OCI-LY1 (cell line): ENCODE measurements at regions not wholly inside any gene's neighbourhood (a gene's known extent, or its start where the extent isn't known, plus 50 kb on each side); places are given as distances from the start of the nearest gene placed in this dataset.

Experiments used
- H2AFZ ChIP-seq: fragments of 200-600 bp; sonication (generic), shearing (Covaris generic); 2 replicates; pipeline ENCODE4 v1.6.0; 2014; ENCODE audit warnings: antibody characterized with exemption, mild to moderate bottlenecking, low read length
- H3F3A ChIP-seq: fragments of 200-600 bp; sonication (generic), shearing (Covaris generic); 2 replicates; pipeline ENCODE4 v1.6.0; 2014; ENCODE audit warnings: mild to moderate bottlenecking, antibody characterized with exemption, low read length, moderate library complexity; ENCODE audit not compliant: insufficient read depth
- H3K27ac ChIP-seq: fragments of 200-600 bp; sonication (generic); 2 replicates; pipeline ENCODE4 v1.5.1; 2014; ENCODE audit warnings: low read length, mixed run types, mild to moderate bottlenecking, low read depth; ENCODE audit not compliant: poor library complexity, severe bottlenecking
- H3K27me3 ChIP-seq: fragments of 200-600 bp; sonication (generic); 2 replicates; pipeline ENCODE4 v1.6.0; 2014; ENCODE audit warnings: antibody characterized with exemption, mild to moderate bottlenecking, low read length, moderate library complexity; ENCODE audit not compliant: insufficient read depth
- H3K36me3 ChIP-seq: fragments of 200-600 bp; sonication (generic); 2 replicates; pipeline ENCODE4 v1.6.1; 2014; ENCODE audit warnings: mild to moderate bottlenecking, antibody characterized with exemption, low read length, moderate library complexity, mixed read lengths; ENCODE audit not compliant: insufficient read depth
- H3K4me1 ChIP-seq: fragments of 200-600 bp; sonication (generic); 2 replicates; pipeline ENCODE4 v1.5.1; 2014; ENCODE audit warnings: mild to moderate bottlenecking, low read length, moderate library complexity; ENCODE audit not compliant: insufficient read depth, severe bottlenecking
- H3K4me2 ChIP-seq: fragments of 200-600 bp; sonication (generic), shearing (Covaris generic); 2 replicates; pipeline ENCODE4 v1.6.1; 2014; ENCODE audit warnings: low read length
- H3K4me3 ChIP-seq: fragments of 200-600 bp; sonication (generic); 2 replicates; pipeline ENCODE4 v1.5.1; 2014; ENCODE audit warnings: low read length, low read depth, mild to moderate bottlenecking, mixed read lengths; ENCODE audit not compliant: poor library complexity, severe bottlenecking
- H3K79me2 ChIP-seq: fragments of 200-600 bp; shearing (Covaris generic); 2 replicates; pipeline ENCODE4 v1.6.1; 2016; ENCODE audit warnings: mixed run types, low read length, mixed read lengths; ENCODE audit not compliant: insufficient read depth
- H3K9ac ChIP-seq: fragments of 200-600 bp; sonication (generic), shearing (Covaris generic); 2 replicates; pipeline ENCODE4 v1.6.1; 2014; ENCODE audit warnings: mild to moderate bottlenecking, low read length, mixed read lengths
- H3K9me2 ChIP-seq: fragments of 200-600 bp; sonication (generic), shearing (Covaris generic); 2 replicates; pipeline ENCODE4 v1.6.1; 2014; ENCODE audit warnings: low read depth, mild to moderate bottlenecking, low read length, mixed read lengths
- H3K9me3 ChIP-seq: fragments of 200-600 bp; shearing (Covaris generic); 2 replicates; pipeline ENCODE4 v1.6.1; 2014; ENCODE audit warnings: low read length, mixed read lengths
- H4K20me1 ChIP-seq: fragments of 200-600 bp; sonication (generic), shearing (Covaris generic); 2 replicates; pipeline ENCODE4 v1.6.0; 2016; ENCODE audit warnings: mild to moderate bottlenecking, low read length; ENCODE audit not compliant: insufficient read depth
- EZH2 ChIP-seq: fragments of 200-600 bp; sonication (generic), shearing (Covaris generic); IDR thresholded peaks from 2 replicates; pipeline ENCODE4 v1.8.0; 2017; ENCODE audit warnings: borderline replicate concordance, mixed run types, mild to moderate bottlenecking, antibody characterized with exemption, low read length, moderate library complexity, mixed read lengths
- TF ChIP-seq, protein P1 (sequence below): fragments of 200-600 bp; sonication (generic), shearing (Covaris generic); IDR thresholded peaks from 2 replicates; pipeline ENCODE4 v1.5.1; 2017; ENCODE audit warnings: mild to moderate bottlenecking, antibody characterized with exemption, low read length, moderate library complexity, mixed read lengths

DNA sequence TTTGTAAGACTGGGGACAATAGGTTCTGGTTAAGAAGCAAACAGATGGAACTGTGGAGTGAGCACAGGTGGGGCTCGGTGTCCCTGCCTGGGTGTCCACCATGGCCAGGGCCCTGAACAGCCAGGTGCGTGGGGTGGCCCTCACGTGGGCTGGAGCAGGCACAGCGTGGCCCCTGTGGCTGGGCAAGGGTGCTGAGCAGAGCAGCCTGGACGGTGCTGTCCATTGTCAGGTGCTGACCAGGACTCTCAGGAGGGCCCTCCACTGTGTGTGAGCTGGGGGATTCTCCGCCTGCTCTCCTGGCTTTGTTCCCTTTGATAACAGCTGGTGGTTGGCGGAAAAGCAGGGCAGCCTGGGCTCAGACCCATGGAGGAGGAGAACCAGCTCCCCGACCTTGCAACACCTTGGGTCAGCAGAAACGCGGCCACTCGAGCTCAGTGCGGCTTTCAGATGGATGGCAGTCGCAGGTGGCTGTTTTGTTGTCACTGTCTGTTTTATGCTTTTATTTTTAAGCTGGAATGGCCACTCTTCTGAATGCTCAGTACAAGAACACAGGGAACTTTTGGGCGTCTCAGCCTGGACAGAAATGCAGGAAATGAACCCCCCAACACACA lies 273.9 kb upstream of the ADARB2 start:
- Histone ChIP-seq H3K4me1 (no peaks in the 10 kb centered on the region), H3K27me3 (no peaks in the 10 kb centered on the region), H3K36me3 (no peaks in the 10 kb centered on the region), H2AFZ (no peak overlapping the region), H3F3A (no peaks in the 10 kb centered on the region), H3K27ac (no peak overlapping the region), H3K9me3 (no peaks in the 10 kb centered on the region), H3K9ac (no peak overlapping the region), H4K20me1 (no peaks in the 10 kb centered on the region), H3K4me2 (no peak overlapping the region), H3K79me2 (no peaks in the 10 kb centered on the region), H3K4me3 (no peak overlapping the region), H3K9me2 (no peaks in the 10 kb centered on the region)
- TF ChIP-seq, protein P1, sequence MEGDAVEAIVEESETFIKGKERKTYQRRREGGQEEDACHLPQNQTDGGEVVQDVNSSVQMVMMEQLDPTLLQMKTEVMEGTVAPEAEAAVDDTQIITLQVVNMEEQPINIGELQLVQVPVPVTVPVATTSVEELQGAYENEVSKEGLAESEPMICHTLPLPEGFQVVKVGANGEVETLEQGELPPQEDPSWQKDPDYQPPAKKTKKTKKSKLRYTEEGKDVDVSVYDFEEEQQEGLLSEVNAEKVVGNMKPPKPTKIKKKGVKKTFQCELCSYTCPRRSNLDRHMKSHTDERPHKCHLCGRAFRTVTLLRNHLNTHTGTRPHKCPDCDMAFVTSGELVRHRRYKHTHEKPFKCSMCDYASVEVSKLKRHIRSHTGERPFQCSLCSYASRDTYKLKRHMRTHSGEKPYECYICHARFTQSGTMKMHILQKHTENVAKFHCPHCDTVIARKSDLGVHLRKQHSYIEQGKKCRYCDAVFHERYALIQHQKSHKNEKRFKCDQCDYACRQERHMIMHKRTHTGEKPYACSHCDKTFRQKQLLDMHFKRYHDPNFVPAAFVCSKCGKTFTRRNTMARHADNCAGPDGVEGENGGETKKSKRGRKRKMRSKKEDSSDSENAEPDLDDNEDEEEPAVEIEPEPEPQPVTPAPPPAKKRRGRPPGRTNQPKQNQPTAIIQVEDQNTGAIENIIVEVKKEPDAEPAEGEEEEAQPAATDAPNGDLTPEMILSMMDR, result no peak
- TF ChIP-seq EZH2, result no peak

DNA sequence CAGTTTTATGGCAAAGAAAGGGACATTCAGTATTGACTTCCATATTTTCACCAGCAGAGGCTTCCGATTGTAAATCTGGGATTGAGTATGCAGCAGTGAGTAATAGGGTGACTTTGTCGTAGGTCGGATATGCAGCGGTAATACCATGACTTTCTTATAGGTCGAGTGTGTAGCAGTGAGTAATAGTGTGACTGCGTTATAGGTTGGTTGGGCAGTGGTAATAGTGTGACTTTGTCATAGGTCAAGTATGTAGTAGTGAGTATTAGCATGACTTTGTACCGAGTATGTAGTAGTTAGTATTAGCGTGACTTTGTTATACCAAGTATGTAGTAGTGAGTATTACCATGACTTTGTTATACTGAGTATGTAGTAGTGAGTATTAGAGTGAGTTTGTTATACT lies 268.2 kb upstream of the ADARB2 start:
- TF ChIP-seq EZH2, result no peak
- TF ChIP-seq, protein P1, result no peak
- H3F3A ChIP-seq, result no peaks in the 10 kb centered on the region

DNA sequence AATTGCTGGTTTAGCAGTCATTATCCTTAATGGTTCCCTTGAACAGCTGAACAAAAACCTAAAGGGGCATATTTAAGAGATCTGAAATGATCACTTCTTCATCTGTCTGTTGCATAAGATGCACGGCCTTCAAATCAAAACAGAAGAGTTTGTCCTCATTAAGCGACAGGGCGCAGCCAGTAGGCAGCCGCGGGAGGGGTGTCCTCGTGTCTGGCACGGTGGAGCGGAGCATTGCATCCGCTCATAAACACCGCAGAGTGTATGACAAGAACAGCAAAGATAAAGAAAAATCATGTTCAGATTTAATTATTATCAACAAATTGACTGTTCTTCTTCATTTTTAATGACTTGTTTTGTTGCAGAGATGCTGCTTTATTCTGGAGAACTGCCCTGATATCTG lies 255.6 kb upstream of the ADARB2 start:
- H3K4me1 ChIP-seq, result no peaks in the 10 kb centered on the region
- no peak for TF ChIP-seq EZH2
- H3K79me2 ChIP-seq, result no peaks in the 10 kb centered on the region
- no peak overlapping the region for H3K27ac ChIP-seq
- no peaks in the 10 kb centered on the region for H4K20me1 ChIP-seq
- no peak overlapping the region for H3K4me2 ChIP-seq
- no peaks in the 10 kb centered on the region for H3K36me3 ChIP-seq
- H3K9me3 ChIP-seq, result no peaks in the 10 kb centered on the region
- no peak overlapping the region for H2AFZ ChIP-seq
- H3K27me3 ChIP-seq, result no peaks in the 10 kb centered on the region
- no peaks in the 10 kb centered on the region for H3K9me2 ChIP-seq
- no peak overlapping the region for H3K9ac ChIP-seq
- no peaks in the 10 kb centered on the region for H3F3A ChIP-seq
- H3K4me3 ChIP-seq, result no peak overlapping the region

More for the DNA sequence above, 268.2 kb upstream of the ADARB2 start:
- no peak overlapping the region for H3K4me2 ChIP-seq
- H3K9me2 ChIP-seq, result no peaks in the 10 kb centered on the region
- H3K4me3 ChIP-seq, result no peak overlapping the region
- H3K27me3 ChIP-seq, result no peaks in the 10 kb centered on the region
- H3K4me1 ChIP-seq, result no peaks in the 10 kb centered on the region
- H2AFZ ChIP-seq, result no peak overlapping the region
- H3K27ac ChIP-seq, result no peak overlapping the region
- H3K36me3 ChIP-seq, result no peaks in the 10 kb centered on the region
- H4K20me1 ChIP-seq, result no peaks in the 10 kb centered on the region
- no peaks in the 10 kb centered on the region for H3K79me2 ChIP-seq
- H3K9ac ChIP-seq, result no peak overlapping the region
- H3K9me3 ChIP-seq, result no peaks in the 10 kb centered on the region

DNA sequence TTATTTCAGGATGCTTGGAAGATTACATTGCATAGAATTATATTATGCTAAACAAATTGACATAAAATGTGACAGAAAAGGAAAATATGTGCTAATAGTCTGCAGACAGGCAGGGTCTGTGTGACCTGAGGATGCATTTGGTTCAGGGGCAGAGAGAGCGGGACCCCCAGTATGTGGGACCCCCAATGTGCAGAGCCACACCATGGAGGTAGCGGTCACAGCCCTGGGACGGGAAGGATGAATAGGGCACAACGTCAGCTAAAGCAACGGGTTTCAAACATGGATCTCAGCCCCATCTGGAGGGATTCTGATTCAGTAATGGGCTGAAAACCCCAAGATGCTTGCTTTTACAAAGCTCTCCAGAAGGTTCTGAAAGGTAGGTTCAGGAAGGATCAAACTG lies 251.8 kb upstream of the ADARB2 start:
- Histone ChIP-seq H4K20me1 (no peaks in the 10 kb centered on the region), H3K4me2 (no peak overlapping the region), H3F3A (no peaks in the 10 kb centered on the region), H3K27me3 (no peaks in the 10 kb centered on the region), H3K79me2 (no peaks in the 10 kb centered on the region), H3K4me1 (no peaks in the 10 kb centered on the region), H3K4me3 (no peak overlapping the region), H3K27ac (no peak overlapping the region), H3K9me2 (no peaks in the 10 kb centered on the region), H3K36me3 (no peaks in the 10 kb centered on the region), H3K9ac (no peak overlapping the region), H3K9me3 (no peaks in the 10 kb centered on the region), H2AFZ (no peak overlapping the region)
- TF ChIP-seq, protein P1, result no peak
- TF ChIP-seq EZH2, result no peak
